H9 (cell line): ENCODE measurements at regions not wholly inside any gene's neighbourhood (a gene's known extent, or its start where the extent isn't known, plus 50 kb on each side); places are given as distances from the start of the nearest gene placed in this dataset.

Experiments
- DNase-seq: peaks from one replicate; pipeline ENCODE4 v3.0.0-alpha.2; 2017
- H2AFZ ChIP-seq: one replicate; pipeline ENCODE4 v1.6.1; 2013; ENCODE audit warnings: mild to moderate bottlenecking, low read length, control low read depth, moderate library complexity
- H2AK5ac ChIP-seq: 2 replicates; pipeline ENCODE4 v1.6.1; 2013; ENCODE audit warnings: low read length, control low read depth, mixed read lengths; ENCODE audit not compliant: insufficient read length
- H2BK120ac ChIP-seq: one replicate; pipeline ENCODE4 v1.6.1; 2013; ENCODE audit warnings: low read depth, mild to moderate bottlenecking, low read length, control low read depth, inconsistent platforms; ENCODE audit not compliant: poor library complexity, severe bottlenecking
- H2BK12ac ChIP-seq: 2 replicates; pipeline ENCODE4 v1.6.1; 2013; ENCODE audit warnings: low read length, control low read depth, mixed read lengths, low read depth; ENCODE audit not compliant: insufficient read length
- H2BK15ac ChIP-seq: 2 replicates; pipeline ENCODE4 v1.6.1; 2013; ENCODE audit warnings: low read depth, low read length, control low read depth
- H2BK20ac ChIP-seq: one replicate; pipeline ENCODE4 v1.6.1; 2013; ENCODE audit warnings: low read depth, mild to moderate bottlenecking, low read length, control low read depth, inconsistent platforms; ENCODE audit not compliant: poor library complexity, severe bottlenecking
- H2BK5ac ChIP-seq: 2 replicates; pipeline ENCODE4 v1.6.1; 2013; ENCODE audit warnings: low read length, control low read depth, mixed read lengths; ENCODE audit not compliant: insufficient read length
- H3K14ac ChIP-seq: 2 replicates; pipeline ENCODE4 v1.6.1; 2013; ENCODE audit warnings: low read length, control low read depth; ENCODE audit not compliant: insufficient read depth
- H3K18ac ChIP-seq: 2 replicates; pipeline ENCODE4 v1.6.1; 2013; ENCODE audit warnings: low read depth, mild to moderate bottlenecking, mixed read lengths, low read length, control low read depth; ENCODE audit not compliant: insufficient read length
- H3K23ac ChIP-seq: 2 replicates; pipeline ENCODE4 v1.6.1; 2013; ENCODE audit warnings: low read length, control low read depth, mixed read lengths, low read depth; ENCODE audit not compliant: insufficient read length
- H3K23me2 ChIP-seq: 2 replicates; pipeline ENCODE4 v1.6.1; 2013; ENCODE audit warnings: low read depth, mild to moderate bottlenecking, mixed read lengths, low read length, control low read depth; ENCODE audit not compliant: insufficient read length, poor library complexity, severe bottlenecking
- H3K27ac ChIP-seq: 2 replicates; pipeline ENCODE4 v1.5.1; 2013; ENCODE audit warnings: low read length, control low read depth, mixed read lengths, low read depth; ENCODE audit not compliant: insufficient read length
- H3K27me3 ChIP-seq: 2 replicates; pipeline ENCODE4 v1.6.1; 2013; ENCODE audit warnings: low read length, control low read depth, inconsistent platforms; ENCODE audit not compliant: insufficient read depth
- H3K4ac ChIP-seq: 2 replicates; pipeline ENCODE4 v1.6.1; 2013; ENCODE audit warnings: low read depth, mild to moderate bottlenecking, control low read depth, inconsistent platforms, low read length, moderate library complexity
- H3K4me1 ChIP-seq: 2 replicates; pipeline ENCODE4 v1.6.1; 2013; ENCODE audit warnings: low read length, control low read depth, inconsistent platforms; ENCODE audit not compliant: insufficient read depth
- H3K4me2 ChIP-seq: 2 replicates; pipeline ENCODE4 v1.6.1; 2013; ENCODE audit warnings: low read length, control low read depth, mixed read lengths; ENCODE audit not compliant: insufficient read length, insufficient read depth
- H3K56ac ChIP-seq: 2 replicates; pipeline ENCODE4 v1.6.1; 2013; ENCODE audit warnings: low read depth, mild to moderate bottlenecking, mixed read lengths, low read length, control low read depth; ENCODE audit not compliant: insufficient read length
- H3K79me1 ChIP-seq: 2 replicates; pipeline ENCODE4 v1.6.1; 2013; ENCODE audit warnings: low read depth, mild to moderate bottlenecking, moderate library complexity, low read length, control low read depth, inconsistent platforms; ENCODE audit not compliant: insufficient read depth, poor library complexity, severe bottlenecking
- H3K79me2 ChIP-seq: 2 replicates; pipeline ENCODE4 v1.6.1; 2013; ENCODE audit warnings: low read length, control low read depth, inconsistent platforms; ENCODE audit not compliant: insufficient read depth
- H3K9ac ChIP-seq: 2 replicates; pipeline ENCODE4 v1.6.1; 2013; ENCODE audit warnings: low read length, control low read depth, mixed read lengths; ENCODE audit not compliant: insufficient read length; ENCODE audit errors: extremely low read depth
- H3K9me3 ChIP-seq: one replicate; pipeline ENCODE4 v1.6.1; 2013; ENCODE audit warnings: low read depth, low read length, inconsistent platforms; ENCODE audit not compliant: control insufficient read depth
- H3T11ph ChIP-seq: one replicate; pipeline ENCODE4 v1.6.1; 2013; ENCODE audit warnings: mild to moderate bottlenecking, low read length, control low read depth, inconsistent platforms
- H4K20me1 ChIP-seq: one replicate; pipeline ENCODE4 v1.6.1; 2013; ENCODE audit not compliant: control insufficient read depth, insufficient read length, insufficient read depth
- H4K5ac ChIP-seq: 2 replicates; pipeline ENCODE4 v1.6.1; 2013; ENCODE audit warnings: low read depth, mild to moderate bottlenecking, mixed read lengths, low read length, control low read depth; ENCODE audit not compliant: insufficient read length
- H4K8ac ChIP-seq: replicated peaks from 2 replicates; pipeline ENCODE4 v1.6.1; 2013; ENCODE audit warnings: low read length, control low read depth, mixed read lengths, low read depth; ENCODE audit not compliant: insufficient read length
- H4K91ac ChIP-seq: 2 replicates; pipeline ENCODE4 v1.6.1; 2013; ENCODE audit warnings: low read depth, mild to moderate bottlenecking, moderate library complexity, mixed read lengths, low read length, control low read depth; ENCODE audit not compliant: insufficient read length
- H3K27ac Mint-ChIP-seq, 3 experiments: 2 replicates in 2 of 3; 3 replicates in 1 of 3; pipeline ENCODE4 v1.8.0; 2020 to 2021; ENCODE audit warnings: mixed read lengths in 3 of 3, mild to moderate bottlenecking in 1 of 3, moderate library complexity in 1 of 3
- H3K27me3 Mint-ChIP-seq: 2 replicates; pipeline ENCODE4 v1.8.0; 2021; ENCODE audit warnings: low read depth, mild to moderate bottlenecking, moderate library complexity, mixed read lengths
- H3K36me3 Mint-ChIP-seq, 3 experiments: 2 replicates in 2 of 3; 3 replicates in 1 of 3; pipeline ENCODE4 v1.8.0; 2020 to 2021; ENCODE audit warnings: low read depth in 3 of 3, mixed read lengths in 3 of 3; ENCODE audit not compliant: insufficient read depth in 1 of 3
- H3K4me1 Mint-ChIP-seq, 2 experiments: 2 replicates each; pipeline ENCODE4 v1.8.0; 2020; ENCODE audit warnings: mixed read lengths in 2 of 2
- H3K4me3 Mint-ChIP-seq, 2 experiments: 2 replicates in 1 of 2; 3 replicates in 1 of 2; pipeline ENCODE4 v1.8.0; 2020 to 2021; ENCODE audit warnings: mild to moderate bottlenecking in 2 of 2, mixed read lengths in 2 of 2, moderate library complexity in 1 of 2
- H3K9me3 Mint-ChIP-seq, 2 experiments: 2 replicates in 1 of 2; 3 replicates in 1 of 2; pipeline ENCODE4 v1.8.0; 2020; ENCODE audit warnings: mild to moderate bottlenecking in 2 of 2, mixed read lengths in 2 of 2, moderate library complexity in 1 of 2
- WGBS: extraction: QIAGEN DNeasy Blood & Tissue Kit; methylation state at CpG from one replicate; pipeline ENCODE4 v1.1.7; 2013; ENCODE audit warnings: missing lambda C conversion rate, low lambda C conversion rate, mixed read lengths; ENCODE audit not compliant: insufficient read length; ENCODE audit errors: extremely low coverage; 5-methylcytosine and 5-hydroxymethylcytosine counted together
- TF ChIP-seq, protein P1 (sequence below): fragments of 200-600 bp; sonication (generic); conservative IDR thresholded peaks from 3 replicates; pipeline ENCODE4 v1.8.0; 2021; ENCODE audit warnings: antibody characterized with exemption, mild to moderate bottlenecking

DNA sequence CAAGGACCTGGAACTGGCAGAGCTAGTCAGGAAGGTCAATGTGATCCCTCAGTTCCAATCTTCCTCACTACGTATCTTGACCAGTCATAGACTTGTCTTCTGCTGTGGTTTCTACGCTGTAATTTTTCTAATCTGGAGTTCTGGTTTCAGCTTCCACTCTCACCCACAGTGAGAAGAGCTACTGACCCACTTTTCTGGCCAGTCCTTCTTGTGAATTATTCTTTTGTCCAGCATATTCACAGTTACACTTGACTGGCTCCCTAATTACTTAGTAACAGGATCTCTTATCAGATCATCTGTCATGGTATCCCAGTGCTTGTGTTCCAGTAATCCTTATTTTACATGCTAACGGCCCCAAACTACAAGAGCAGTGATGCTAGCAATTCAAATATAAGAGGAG lies 72.4 kb upstream of the MME start:
- Histone ChIP-seq H3K79me1 (no peaks in the 10 kb centered on the region), H3K4me1 (no peaks in the 10 kb centered on the region), H3K27ac (no peak overlapping the region), H2BK120ac (no peak overlapping the region), H3K18ac (no peak overlapping the region), H3K4me2 (no peak overlapping the region), H2BK12ac (no peak overlapping the region), H4K91ac (no peak overlapping the region), H3K9me3 (no peaks in the 10 kb centered on the region), H3T11ph (no peak overlapping the region), H2BK20ac (no peak overlapping the region), H3K14ac (no peak overlapping the region), H3K27me3 (no peaks in the 10 kb centered on the region), H4K20me1 (no peaks in the 10 kb centered on the region), H2AK5ac (no peak overlapping the region), H2AFZ (no peak overlapping the region), H2BK15ac (no peak overlapping the region), H3K23me2 (no peaks in the 10 kb centered on the region), H2BK5ac (no peak overlapping the region), H4K8ac (no peak overlapping the region), H3K23ac (no peak overlapping the region), H3K4ac (no peak overlapping the region), H3K56ac (no peak overlapping the region), H4K5ac (no peak overlapping the region), H3K79me2 (no peaks in the 10 kb centered on the region), H3K9ac (no peak overlapping the region)
- TF ChIP-seq, protein P1, sequence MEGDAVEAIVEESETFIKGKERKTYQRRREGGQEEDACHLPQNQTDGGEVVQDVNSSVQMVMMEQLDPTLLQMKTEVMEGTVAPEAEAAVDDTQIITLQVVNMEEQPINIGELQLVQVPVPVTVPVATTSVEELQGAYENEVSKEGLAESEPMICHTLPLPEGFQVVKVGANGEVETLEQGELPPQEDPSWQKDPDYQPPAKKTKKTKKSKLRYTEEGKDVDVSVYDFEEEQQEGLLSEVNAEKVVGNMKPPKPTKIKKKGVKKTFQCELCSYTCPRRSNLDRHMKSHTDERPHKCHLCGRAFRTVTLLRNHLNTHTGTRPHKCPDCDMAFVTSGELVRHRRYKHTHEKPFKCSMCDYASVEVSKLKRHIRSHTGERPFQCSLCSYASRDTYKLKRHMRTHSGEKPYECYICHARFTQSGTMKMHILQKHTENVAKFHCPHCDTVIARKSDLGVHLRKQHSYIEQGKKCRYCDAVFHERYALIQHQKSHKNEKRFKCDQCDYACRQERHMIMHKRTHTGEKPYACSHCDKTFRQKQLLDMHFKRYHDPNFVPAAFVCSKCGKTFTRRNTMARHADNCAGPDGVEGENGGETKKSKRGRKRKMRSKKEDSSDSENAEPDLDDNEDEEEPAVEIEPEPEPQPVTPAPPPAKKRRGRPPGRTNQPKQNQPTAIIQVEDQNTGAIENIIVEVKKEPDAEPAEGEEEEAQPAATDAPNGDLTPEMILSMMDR = no peak
- peaks cover 4 to 24% (median 18%) of the 10 kb centered on the region in 3 experiments for H3K36me3 Mint-ChIP-seq
- H3K4me3 Mint-ChIP-seq = no peak overlapping the region
- peaks cover 10 to 11% of the 10 kb centered on the region in 2 experiments for H3K9me3 Mint-ChIP-seq
- peak overlapping the region in 1 of 3 experiments; percentile 68; a peak in 1 of 7 replicates for H3K27ac Mint-ChIP-seq
- no peak for DNase-seq
- WGBS = no CpG with 5 or more reads among the region's 3 CpGs
- H3K4me1 Mint-ChIP-seq = peaks cover 4 to 7% of the 10 kb centered on the region in 2 experiments; a peak in 3 of 4 replicates
- H3K27me3 Mint-ChIP-seq = no peaks in the 10 kb centered on the region
